AG04449 (cell line): ENCODE measurements at regions not wholly inside any gene's neighbourhood (a gene's known extent, or its start where the extent isn't known, plus 50 kb on each side); places are given as distances from the start of the nearest gene placed in this dataset.
"Not testable (repeated sequence)": the region's sequence is repeated elsewhere in the genome, so short reads cannot be mapped to it uniquely, and the experiment has no call there.

Experiments
- CTCF ChIA-PET: fragments of 350-600 bp; formaldehyde crosslinking; extraction: SDS; loops from one replicate; lab custom pipeline; 2021; ENCODE audit warnings: antibody characterized with exemption; lab: Yijun Ruan, JAX
- POLR2A ChIA-PET: fragments of 400-600, 350-600 bp; formaldehyde crosslinking; extraction: SDS; loops from one replicate; lab custom pipeline; 2020; ENCODE audit warnings: antibody characterized with exemption, inconsistent platforms; lab: Yijun Ruan, JAX
- DNase-seq: peaks from one replicate; pipeline ENCODE4 v3.0.0-alpha.2; 2010; ENCODE audit warnings: low read depth, low spot score
- H3K4me3 ChIP-seq: 2 replicates; pipeline ENCODE4 v1.5.1; 2011; ENCODE audit warnings: low read depth, mild to moderate bottlenecking, control low read depth, low read length
- TF ChIP-seq, protein P1 (sequence below): IDR thresholded peaks from one replicate; pipeline ENCODE4 v1.5.1; 2011; ENCODE audit warnings: mild to moderate bottlenecking, moderate library complexity, low read length, control low read depth, inconsistent platforms; ENCODE audit not compliant: insufficient read depth; ENCODE audit errors: missing control alignments

- CTCF ChIA-PET = no interaction called here
- TF ChIP-seq, protein P1, sequence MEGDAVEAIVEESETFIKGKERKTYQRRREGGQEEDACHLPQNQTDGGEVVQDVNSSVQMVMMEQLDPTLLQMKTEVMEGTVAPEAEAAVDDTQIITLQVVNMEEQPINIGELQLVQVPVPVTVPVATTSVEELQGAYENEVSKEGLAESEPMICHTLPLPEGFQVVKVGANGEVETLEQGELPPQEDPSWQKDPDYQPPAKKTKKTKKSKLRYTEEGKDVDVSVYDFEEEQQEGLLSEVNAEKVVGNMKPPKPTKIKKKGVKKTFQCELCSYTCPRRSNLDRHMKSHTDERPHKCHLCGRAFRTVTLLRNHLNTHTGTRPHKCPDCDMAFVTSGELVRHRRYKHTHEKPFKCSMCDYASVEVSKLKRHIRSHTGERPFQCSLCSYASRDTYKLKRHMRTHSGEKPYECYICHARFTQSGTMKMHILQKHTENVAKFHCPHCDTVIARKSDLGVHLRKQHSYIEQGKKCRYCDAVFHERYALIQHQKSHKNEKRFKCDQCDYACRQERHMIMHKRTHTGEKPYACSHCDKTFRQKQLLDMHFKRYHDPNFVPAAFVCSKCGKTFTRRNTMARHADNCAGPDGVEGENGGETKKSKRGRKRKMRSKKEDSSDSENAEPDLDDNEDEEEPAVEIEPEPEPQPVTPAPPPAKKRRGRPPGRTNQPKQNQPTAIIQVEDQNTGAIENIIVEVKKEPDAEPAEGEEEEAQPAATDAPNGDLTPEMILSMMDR = no peak
- no peak overlapping the region for H3K4me3 ChIP-seq
- POLR2A ChIA-PET = no interaction called here
- DNase-seq = no peak
Measured at GRCh38 chr14:81993432-81993831, 459.8 kb upstream of the SEL1L start.

- no peak overlapping the region for H3K4me3 ChIP-seq
- TF ChIP-seq, protein P1 = no peak
- CTCF ChIA-PET = no interaction called here
- POLR2A ChIA-PET = no interaction called here
- DNase-seq = no peak
Measured at GRCh38 chr14:82003426-82003825, 469.8 kb upstream of the SEL1L start.

- ChIA-PET POLR2A (no interaction called here), CTCF (no interaction called here)
- H3K4me3 ChIP-seq = no peak overlapping the region
- TF ChIP-seq, protein P1 = no peak
- DNase-seq = no peak
Measured at GRCh38 chr14:82009076-82009475, 475.4 kb upstream of the SEL1L start.

DNA sequence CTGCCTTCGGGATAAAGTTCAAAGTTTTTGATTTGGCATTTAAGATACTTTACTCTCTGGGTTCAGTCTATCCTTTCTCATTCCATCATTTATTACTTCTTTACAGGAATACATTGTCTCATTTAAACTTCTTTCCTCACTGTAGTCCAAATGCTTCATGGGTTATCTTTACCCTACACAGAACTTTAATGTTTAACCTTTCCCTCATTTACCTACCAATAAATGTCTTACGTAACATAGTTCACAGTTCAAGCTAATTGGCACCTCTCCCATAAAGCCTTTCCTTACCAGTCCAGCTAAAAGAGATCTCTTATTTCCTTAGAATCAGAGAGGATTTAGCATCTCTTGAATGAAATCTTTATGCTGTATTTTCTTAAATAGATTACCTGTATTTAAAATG is 476.3 kb upstream of the SEL1L start:
- TF ChIP-seq, protein P1 = no peak
- H3K4me3 ChIP-seq = no peak overlapping the region
- ChIA-PET POLR2A (no interaction called here), CTCF (no interaction called here)
- no peak for DNase-seq

GRCh38 chr14:82011460-82011859 is 477.8 kb upstream of the SEL1L start:
- CTCF ChIA-PET = no interaction called here
- POLR2A ChIA-PET = no interaction called here
- TF ChIP-seq, protein P1 = no peak
- no peak for DNase-seq
- no peak overlapping the region for H3K4me3 ChIP-seq

DNA sequence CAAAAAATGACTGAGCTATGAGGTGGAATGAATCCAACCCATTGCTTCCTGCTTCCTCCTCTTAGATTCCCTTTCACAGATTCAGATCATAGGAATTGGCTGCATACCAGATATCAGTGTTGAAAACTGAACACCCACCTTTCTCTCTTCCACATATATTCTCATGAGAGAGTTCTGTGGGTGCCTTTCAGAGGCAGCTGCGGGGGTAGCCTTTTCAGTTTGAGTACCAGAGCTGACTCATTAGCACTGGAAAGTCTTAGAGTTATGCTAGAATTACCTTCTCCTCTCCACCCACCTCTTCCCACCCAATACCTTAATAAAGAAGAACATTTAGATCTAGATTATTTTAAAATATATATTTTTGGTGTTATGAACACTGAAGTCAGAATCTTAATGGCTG is 495.4 kb upstream of the SEL1L start:
- no peak for DNase-seq
- ChIA-PET POLR2A (no interaction called here), CTCF (no interaction called here)
- TF ChIP-seq, protein P1 = no peak
- no peak overlapping the region for H3K4me3 ChIP-seq

DNA sequence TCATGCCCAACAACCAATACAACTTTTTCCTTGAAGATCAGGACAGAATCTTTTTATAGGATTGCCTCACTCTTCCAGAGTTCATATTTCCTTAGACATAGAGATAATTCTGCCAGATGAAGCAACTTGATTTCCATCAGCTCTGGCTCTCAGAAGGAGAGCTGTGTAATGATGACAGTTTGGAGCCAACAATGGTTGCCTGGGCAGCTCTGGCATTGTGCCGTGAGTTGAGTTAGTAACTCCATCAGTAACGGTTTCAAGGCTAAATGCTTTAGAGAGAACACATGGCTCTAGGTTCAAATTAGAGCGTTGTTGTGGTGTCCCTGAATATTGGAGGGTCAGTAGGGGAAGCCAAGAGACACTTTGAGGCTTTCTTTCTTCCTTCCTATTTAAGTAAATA is 501.7 kb upstream of the SEL1L start:
- ChIA-PET POLR2A (no interaction called here), CTCF (no interaction called here)
- H3K4me3 ChIP-seq = no peak overlapping the region
- DNase-seq = no peak
- TF ChIP-seq, protein P1 = no peak

DNA sequence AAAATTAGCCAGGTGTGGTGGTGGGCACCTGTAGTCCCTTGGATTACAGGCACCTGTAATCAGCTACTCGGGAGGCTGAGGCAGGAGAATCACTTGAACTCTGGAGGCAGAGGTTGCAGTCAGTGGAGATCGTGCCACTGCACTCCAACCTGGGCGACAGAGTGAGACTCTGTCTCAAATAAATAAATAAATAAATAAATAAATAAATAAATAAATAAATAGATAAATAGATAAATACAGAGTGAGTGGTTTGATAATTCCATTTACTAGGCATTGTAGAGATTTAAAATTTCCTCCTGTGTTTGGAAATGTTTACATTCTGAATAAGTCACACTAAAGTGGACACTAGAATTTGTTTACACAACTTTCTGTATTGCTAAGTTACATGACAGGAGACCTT is 504.4 kb upstream of the SEL1L start:
- CTCF ChIA-PET, DNase-seq, H3K4me3 ChIP-seq, POLR2A ChIA-PET: not testable (repeated sequence)
